HUDEP-2 (cell line): ENCODE measurements at regions not wholly inside any gene's neighbourhood (a gene's known extent, or its start where the extent isn't known, plus 50 kb on each side); places are given as distances from the start of the nearest gene placed in this dataset.
A peak's percentile ranks its signal among the peaks of the same experiment; 100 is the strongest.

Experiments used
- DNase-seq, 76 experiments: peaks; one replicate each; lab custom pipeline; 2025; ENCODE audit not compliant: unreplicated experiment in 76 of 76; lab: John Stamatoyannopoulos, UW

DNA sequence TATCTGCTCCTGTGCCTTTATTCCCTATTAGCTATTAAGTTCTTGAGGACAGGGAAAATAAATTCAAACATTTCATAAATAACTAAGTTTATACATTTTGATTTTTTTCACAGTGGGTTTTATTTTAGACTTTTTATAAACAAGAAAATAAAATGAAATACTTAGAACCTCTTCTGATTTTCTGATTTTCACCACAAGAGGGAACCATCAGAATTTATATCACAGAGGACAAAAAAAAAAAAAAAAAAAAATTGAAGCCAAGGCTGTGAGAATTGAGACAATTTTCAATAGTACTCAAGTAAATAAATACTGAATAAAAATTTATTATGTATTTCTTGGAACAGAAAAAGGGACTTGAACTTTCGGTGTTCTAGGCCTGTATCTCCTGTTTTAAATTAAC is 288.1 kb downstream of the SH3BGRL start:
- DNase-seq, result peak in 3 of 76 experiments; percentile 0

DNA sequence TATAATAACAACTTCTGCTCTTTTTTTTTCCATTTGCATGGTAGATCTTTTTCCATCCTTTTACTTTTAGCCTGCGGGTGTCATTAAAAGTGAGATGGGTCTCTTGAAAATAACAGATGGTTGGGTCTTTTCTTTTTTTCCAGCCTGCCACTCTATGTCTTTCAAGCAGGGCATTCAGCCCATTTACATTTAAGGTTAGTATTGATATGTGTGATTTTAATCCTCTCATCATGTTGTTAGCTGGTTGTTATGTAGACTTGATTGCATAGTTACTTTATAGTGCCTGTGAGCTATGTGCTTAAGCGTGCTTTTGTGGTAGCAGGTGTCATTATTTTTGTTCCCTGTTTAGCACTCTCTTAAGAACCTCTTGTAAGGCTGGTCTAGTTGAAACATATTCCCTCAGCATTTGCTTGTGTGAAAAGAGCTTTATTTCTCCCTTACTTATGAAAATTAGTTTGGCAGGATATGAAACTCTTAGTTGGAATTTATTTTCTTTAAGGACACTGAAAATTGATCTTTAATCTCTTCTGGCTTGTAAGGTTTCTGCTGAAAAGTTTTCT is 326.1 kb downstream of the SH3BGRL start:
- DNase-seq, result no peak

DNA sequence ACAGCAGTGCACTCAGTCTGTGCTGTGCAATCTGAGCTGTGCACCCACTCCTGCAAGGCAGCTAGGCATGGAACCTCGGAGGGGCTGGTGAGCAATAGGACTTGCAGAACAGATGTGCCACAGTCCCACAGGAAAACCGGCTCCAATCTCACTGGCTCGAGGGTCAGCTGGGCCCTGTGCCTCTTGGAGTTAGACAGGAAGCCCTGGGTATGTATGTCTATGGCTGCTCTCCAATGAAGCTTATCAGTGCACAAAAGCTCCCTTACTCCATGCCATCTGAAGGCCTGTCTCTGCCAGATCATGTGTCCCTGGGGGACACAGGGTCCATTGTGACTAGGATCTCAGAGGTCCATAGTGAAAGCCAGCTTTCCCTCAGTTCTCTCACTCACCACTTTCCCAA is 335.8 kb downstream of the SH3BGRL start:
- DNase-seq, result no peak

DNA sequence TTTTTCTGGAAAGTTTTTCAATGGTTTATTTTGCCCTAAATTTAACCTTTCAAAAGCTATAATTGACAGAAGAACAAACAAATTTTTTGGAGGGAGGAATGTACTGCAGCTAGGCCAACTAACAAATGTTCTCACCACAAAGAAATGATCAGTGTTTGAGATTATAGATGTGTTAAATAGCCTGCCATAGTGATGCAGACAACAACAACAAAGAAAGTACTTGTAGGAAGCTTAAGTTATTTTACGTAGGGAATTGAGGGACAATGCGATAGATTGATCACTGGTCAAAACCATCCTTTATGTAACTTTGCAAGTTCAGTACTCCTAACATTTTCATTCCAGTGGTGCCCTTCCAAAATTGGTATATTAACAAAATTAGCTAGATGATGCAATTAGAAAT is 340.4 kb downstream of the SH3BGRL start:
- DNase-seq, result no peak

DNA sequence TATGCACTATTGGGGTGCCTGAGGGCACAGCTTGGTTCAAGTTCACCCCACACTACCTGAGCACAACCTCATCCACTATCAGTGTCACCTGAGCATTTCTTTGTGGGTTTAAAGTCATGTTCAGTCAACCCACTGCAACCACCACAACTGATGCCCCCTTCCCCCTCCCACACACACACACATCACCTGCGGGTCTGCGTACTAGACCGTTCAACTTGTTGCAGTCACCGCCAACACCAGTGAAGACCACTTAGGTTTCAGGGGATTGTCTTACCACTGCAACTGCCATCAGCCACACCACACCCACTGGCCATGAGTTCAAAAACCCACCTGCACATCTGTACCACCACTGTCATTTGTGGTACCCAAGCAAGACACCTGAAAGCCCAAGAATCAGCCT is 355.0 kb downstream of the SH3BGRL start:
- no peak for DNase-seq

DNA sequence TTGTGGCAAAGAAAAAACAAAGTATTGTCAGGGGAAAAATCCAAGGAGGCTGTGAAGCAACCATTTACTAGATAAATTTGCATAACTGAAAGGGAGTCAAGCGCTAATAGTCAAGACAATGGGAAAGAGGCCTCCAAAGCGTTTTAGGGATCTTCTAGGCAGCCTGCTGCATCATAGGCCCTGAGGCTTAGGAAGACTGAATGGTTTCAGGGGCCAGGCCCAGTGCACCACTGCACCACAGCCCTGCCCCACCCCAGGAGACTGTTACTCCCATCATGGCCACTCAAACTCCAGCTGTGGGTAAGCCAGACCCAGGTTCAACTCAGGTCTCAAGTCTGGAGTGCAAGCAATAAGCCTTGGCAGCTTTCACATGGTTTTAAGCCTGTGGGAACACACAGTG is 362.9 kb downstream of the SH3BGRL start:
- DNase-seq, result no peak

DNA sequence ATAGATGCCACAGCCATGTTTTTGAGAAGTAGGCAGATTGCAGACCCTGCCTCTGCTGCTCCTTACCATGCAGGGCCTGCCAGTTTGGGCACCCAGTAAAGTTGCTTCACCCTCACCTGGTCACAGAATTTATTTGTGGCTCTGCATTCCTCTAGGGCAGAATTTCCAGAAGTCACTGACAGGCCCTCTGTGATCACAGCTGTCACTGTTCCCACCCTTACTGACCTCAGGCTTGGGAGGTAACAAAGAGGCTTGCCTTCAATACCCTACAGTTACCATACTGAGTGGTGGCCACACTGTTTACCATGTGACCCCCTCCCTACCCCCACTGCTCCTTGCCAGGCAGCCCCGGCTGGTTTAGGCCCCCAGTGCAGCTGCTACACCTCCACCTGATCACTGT is 375.1 kb downstream of the SH3BGRL start:
- DNase-seq, result no peak

DNA sequence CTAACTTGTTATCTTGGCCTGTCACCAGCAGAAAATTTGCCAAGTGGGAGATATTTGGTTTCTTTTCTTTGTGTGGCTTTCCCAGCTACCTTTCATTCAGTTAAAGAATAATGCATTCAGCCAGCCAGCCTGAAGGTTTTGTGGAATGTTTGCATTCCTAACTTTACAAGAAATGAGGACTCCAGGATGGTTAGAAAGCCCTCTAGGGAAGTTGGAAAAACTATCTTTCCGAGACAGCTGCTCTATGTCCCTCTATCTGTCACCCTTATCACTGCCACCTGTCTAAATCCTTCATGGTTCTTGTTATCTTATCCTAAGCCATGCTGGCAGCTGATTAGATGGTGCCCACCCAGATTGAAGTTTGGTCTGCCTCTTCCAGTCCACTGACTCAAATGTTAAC is 384.2 kb downstream of the SH3BGRL start:
- peak in 5 of 76 experiments; percentile 0 to 51 (median 8) for DNase-seq

DNA sequence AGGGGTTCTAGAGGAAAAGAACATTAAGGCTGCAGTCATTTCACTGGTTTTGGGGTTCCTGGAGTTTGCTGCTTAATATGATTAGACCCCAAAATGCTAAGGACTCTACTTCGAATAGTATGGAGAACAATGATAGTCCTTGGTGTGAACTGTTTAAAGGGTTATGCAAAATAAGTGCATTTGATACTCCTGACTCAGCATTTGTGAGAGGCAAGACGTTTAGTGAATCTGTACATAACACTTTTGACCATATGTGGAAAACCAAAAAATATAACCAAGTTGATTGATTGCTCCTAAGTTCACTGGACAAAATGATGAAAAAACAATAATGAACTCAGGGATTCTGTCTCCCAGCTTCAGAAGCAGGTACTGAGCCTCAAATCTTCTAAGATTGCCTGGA is 414.1 kb downstream of the SH3BGRL start:
- no peak for DNase-seq

DNA sequence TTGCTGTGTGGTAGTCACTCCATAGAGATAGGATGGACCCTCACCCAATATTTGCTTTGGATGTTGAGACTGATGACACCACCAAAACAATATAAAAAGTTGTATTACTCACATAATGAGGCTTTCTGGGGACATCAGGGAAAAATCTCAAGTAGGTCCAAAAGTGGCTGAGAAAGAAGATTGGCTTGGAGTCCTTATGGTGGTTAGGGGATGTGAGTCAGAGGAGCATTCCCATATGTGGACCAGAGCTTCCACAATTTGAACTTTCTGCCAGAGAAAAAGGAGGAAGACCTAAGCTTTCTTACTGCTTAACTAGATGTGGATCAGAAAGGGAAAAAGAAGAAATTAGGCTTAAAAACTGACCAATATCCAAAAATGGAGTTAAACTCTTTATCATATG is 460.5 kb downstream of the SH3BGRL start:
- no peak for DNase-seq

DNA sequence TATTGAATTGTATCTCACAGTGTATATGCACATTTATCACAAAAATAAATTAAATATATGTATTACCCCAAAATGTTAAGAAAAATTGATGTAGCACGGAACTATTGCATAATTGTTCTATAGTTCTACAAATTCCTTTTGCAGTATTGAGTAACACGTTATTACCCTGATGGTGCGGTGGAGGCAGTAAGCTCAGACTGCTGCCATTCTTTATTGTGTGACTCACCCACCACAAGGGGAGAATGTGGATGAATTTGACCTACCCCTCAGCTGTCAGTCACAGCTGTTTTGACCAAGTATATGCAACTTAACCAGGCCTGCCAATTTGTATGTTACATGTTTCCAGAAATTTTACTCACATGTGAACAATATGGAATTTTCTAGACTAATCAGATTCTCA is 506.6 kb downstream of the SH3BGRL start:
- DNase-seq, result no peak

DNA sequence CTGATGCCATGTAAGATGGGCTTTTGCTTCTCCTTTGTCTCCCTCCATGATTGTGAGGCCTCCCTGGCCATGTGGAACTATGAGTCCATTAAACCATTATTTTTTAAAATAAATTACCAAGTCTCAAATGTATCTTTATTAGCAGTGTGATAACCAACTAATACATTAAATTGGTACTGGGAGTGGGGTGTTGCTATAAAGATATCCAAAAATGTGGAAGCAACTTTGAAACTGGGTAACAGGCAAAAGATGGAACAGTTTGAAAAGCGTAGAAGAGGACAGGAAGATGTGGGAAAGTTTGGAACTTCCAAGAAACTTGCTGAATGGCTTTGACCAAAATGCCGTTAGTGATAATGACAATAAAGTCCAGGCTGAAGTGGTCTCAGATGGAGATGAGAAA is 526.7 kb downstream of the SH3BGRL start:
- DNase-seq, result no peak

DNA sequence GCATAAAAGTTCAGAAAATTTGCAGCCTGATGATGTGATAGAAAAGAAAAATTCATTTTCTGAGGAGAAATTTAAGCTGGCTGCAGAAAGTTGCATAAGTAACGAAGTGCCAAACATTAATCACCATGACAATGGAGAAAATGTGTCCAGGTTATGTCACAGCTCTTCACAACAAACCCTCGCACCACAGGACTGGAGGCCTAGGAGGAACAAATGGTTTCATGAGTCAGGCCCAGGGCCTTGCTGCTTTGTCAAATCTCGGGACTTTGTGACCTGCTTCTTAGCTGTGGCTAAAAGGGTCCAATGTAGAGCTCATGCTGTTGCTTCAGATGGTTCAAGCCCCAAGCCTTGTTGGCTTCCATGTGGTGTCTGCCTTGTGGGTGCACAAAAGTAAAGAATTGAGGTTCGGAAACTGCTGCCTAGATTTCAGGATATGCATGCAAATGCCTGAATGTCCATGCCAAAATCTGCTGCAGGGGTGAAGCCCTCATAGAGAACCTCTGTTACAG is 527.4 kb downstream of the SH3BGRL start:
- DNase-seq, result no peak

DNA sequence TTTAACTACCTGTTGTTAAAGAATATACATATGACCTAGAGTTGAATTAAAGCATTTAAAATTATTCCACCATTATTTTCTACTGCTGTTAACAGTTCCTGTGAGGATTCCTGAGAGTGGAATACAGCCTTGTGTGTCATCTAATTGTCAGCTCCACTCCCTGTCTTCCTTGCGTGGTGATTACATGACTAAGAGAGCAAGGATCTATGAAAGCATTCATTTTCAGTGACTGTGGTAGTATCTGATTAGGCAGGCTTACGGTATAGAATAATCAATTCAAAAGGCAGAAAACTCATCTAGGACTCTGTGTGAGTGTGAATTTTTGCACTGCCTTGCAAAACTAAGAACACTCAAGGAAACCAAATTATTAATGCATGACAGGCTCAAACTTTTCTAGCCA is 577.8 kb downstream of the SH3BGRL start:
- no peak for DNase-seq

DNA sequence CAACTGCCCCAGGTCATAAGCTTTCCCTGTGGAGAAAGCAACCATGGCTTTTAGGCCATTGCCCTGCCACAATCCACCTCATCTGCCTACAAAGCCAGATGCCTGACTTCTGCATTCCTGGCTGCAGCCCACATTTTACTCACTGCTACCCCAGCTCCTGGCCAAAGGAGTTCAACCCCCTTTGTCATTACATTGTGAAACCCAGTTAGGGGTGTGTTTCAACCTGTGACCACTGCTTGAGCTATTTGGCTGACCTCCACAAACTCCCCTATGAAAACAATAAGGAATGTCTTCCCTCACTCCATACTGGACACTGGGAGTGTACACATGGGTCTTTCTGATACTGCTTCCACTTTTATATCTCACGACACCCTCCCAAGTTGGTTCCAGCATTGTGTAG is 589.2 kb downstream of the SH3BGRL start:
- no peak for DNase-seq
